Stomach smooth muscle (tissue), 2 donors: ENCODE measurements at regions not wholly inside any gene's neighbourhood (a gene's known extent, or its start where the extent isn't known, plus 50 kb on each side); places are given as distances from the start of the nearest gene placed in this dataset.
"Not testable (repeated sequence)": the region's sequence is repeated elsewhere in the genome, so short reads cannot be mapped to it uniquely, and the experiment has no call there.

Experiments
- H3K27ac ChIP-seq: one replicate; pipeline ENCODE4 v1.7.0; 2013; ENCODE audit warnings: mild to moderate bottlenecking, low read length, inconsistent platforms
- H3K27me3 ChIP-seq, 2 donors: one replicate each; pipeline ENCODE4 v1.7.0; 2013; ENCODE audit warnings: low read length in 2 of 2; ENCODE audit not compliant: insufficient read depth in 2 of 2, control insufficient read depth in 1 of 2
- H3K36me3 ChIP-seq, 2 donors: one replicate each; pipeline ENCODE4 v1.7.0; 2013; ENCODE audit warnings: low read length in 2 of 2; ENCODE audit not compliant: control insufficient read depth in 2 of 2, insufficient read depth in 2 of 2
- H3K4me1 ChIP-seq: one replicate; pipeline ENCODE4 v1.7.0; 2013; ENCODE audit warnings: low read length; ENCODE audit not compliant: control insufficient read depth, insufficient read depth
- H3K4me3 ChIP-seq, 2 donors: one replicate each; pipeline ENCODE4 v1.7.0; 2013; ENCODE audit warnings: low read length in 2 of 2
- H3K9ac ChIP-seq, 2 donors: one replicate each; pipeline ENCODE4 v1.7.0; 2013; ENCODE audit warnings: low read length in 2 of 2, mild to moderate bottlenecking in 1 of 2
- H3K9me3 ChIP-seq, 2 donors: one replicate each; pipeline ENCODE4 v1.7.0; 2013; ENCODE audit warnings: low read length in 2 of 2; ENCODE audit not compliant: control insufficient read depth in 2 of 2
- donor health status: healthy.
- donor health status: Pancreatic carcinoma.

DNA sequence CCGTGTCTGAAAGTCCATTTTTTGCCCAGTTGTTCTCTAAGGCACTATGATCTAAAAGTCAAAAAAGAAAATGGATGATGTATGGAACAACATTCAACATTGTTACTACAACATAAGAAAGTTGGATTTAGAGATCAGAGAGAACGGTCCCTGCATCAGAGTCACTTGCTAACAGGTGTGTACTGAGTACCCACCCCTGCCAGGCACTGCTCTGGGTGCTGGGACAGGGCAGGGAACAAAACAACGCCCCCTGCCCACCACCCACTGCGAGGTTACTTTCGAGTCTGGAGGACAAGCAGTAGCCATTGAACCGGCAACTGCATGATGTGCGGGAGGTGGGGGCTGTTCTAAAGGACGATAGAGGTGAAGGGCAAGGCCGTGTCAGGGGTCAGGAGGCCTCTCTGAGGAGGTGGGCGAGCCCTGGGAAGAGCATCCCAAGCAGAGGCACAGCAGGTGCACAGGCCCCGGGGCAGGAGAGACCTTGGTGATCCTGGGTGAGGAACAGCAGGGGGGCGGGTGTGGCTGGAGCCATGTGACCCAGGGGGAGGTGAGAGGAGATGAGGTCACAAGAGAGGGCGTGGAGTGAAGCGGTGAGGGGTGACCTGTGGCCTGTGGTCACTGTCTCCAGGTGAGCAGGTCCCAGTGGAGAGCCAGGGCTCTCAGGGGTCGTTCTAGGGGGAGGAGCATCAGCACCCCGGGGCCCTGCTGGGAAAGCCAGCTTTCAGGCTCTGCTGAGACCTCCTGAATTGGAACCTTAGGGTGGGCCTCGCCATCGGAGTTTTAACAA lies 197.5 kb upstream of the SULF2 start:
- Histone ChIP-seq H3K27me3 (no peaks in the 10 kb centered on the region), H3K9me3 (no peaks in the 10 kb centered on the region), H3K4me1 (peaks cover 3% of the 10 kb centered on the region), H3K27ac (no peak overlapping the region), H3K36me3 (no peaks in the 10 kb centered on the region), H3K9ac (no peak overlapping the region), H3K4me3 (no peak overlapping the region)

DNA sequence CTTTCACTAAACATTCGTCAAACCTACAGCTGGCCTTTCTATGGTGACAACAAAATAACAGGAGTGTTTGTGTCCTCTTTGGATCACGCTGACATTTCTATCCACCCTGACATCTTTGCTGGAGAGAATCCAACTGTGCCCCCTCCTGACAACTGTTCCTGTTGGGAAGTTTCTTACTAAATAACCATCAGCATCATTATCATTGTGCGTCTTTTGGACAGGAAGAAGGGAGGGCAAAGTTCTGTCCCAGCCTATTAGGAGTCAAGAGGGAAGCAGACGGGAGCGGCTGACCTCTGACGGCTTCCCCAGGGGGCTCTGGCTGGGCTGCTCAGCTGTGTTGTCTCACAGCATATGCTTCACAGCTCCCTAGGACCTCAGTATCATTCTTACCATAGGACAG lies 195.9 kb upstream of the SULF2 start:
- H3K27ac ChIP-seq: no peak overlapping the region
- H3K4me1 ChIP-seq: peaks cover 6% of the 10 kb centered on the region
- H3K9me3 ChIP-seq: no peaks in the 10 kb centered on the region
- H3K4me3 ChIP-seq: no peak overlapping the region
- no peak overlapping the region for H3K9ac ChIP-seq
- H3K27me3 ChIP-seq: no peaks in the 10 kb centered on the region
- no peaks in the 10 kb centered on the region for H3K36me3 ChIP-seq

DNA sequence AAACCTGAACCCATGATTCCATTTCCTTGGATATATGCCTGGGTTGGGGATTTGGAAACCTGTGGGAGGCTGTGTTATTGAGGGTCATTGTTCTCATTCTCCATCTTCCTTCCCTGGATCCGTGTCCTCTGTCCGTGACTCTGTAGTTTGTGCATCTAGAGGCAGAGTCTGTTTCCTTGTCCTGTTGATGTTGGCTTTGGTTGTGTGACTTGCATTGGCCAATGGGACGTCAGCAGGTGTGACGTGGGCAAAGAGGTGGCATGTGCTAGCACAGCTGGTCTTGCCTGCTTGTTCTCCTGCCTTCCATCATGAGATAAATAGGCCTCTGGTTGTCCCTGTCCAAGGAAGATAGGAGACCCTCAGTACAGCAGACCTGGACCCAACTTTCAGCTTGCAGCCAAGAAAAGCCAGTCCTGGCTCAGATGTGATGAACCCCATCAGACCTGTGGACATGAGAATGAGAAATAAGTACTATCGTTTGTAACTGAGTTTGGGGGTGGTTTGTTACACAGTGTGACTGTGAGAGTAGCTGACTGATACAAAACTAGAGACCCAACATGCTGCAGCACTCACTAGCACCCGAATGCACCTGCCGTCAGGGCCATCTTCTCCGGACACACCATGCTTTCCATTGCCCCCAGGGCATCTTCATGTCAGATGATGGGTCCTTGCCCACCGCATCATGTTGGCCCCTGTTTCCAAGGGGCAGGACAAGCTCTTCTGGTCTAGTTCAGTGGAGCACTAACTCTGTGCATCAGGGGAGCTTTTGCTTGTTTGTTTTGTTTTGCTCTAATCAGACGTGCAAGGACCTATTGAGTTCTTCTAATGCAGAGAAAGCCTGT lies 195.3 kb upstream of the SULF2 start:
- H3K27ac ChIP-seq: no peak overlapping the region
- no peaks in the 10 kb centered on the region for H3K9me3 ChIP-seq
- no peak overlapping the region for H3K4me3 ChIP-seq
- no peak overlapping the region for H3K9ac ChIP-seq
- no peaks in the 10 kb centered on the region for H3K27me3 ChIP-seq
- no peaks in the 10 kb centered on the region for H3K36me3 ChIP-seq
- H3K4me1 ChIP-seq: peaks cover 6% of the 10 kb centered on the region

GRCh38 chr20:47979361-47980095 lies 194.2 kb upstream of the SULF2 start:
- not testable (repeated sequence) for H3K36me3 ChIP-seq, H3K4me1 ChIP-seq, H3K9ac ChIP-seq, H3K27ac ChIP-seq, H3K9me3 ChIP-seq, H3K4me3 ChIP-seq, H3K27me3 ChIP-seq

- H3K9me3 ChIP-seq, H3K9ac ChIP-seq, H3K27ac ChIP-seq, H3K27me3 ChIP-seq, H3K4me1 ChIP-seq, H3K36me3 ChIP-seq, H3K4me3 ChIP-seq: not testable (repeated sequence)
Measured at GRCh38 chr20:47978428-47979120, 193.3 kb upstream of the SULF2 start.

DNA sequence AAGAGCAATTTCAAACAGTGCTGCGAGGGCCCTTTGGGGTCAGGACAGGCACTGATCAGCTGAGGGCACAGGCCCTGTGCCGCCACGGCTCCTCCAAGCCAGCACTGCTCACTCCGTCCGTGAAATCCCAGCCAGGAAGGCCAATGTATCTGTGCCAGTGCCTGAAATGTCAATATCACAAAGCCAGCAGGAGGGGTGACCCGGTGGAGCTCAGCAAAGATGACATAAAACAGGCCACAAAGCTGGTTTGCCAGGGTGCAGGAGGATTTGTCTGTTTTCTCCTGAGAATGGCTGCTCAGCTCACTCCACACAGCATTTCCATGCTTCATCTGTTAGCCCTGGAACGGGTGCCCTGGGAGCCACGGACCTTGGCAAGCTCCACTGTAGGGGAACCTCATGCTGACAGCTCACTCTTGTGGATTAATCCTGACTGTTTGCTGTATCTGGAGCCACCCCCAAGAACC lies 192.5 kb upstream of the SULF2 start:
- H3K27ac ChIP-seq: peak overlapping the region; percentile 18

GRCh38 chr20:47977017-47977788 lies 191.9 kb upstream of the SULF2 start:
- not testable (repeated sequence) for H3K4me1 ChIP-seq, H3K27me3 ChIP-seq, H3K9me3 ChIP-seq, H3K36me3 ChIP-seq
- Histone ChIP-seq H3K9ac (peak overlapping the region; percentile 36 to 57), H3K27ac (peak overlapping the region; percentile 18), H3K4me3 (peak overlapping the region in 1 of 2 donors; percentile 31)

More for the DNA sequence above, 192.5 kb upstream of the SULF2 start:
- not testable (repeated sequence) for H3K4me1 ChIP-seq, H3K9me3 ChIP-seq, H3K27me3 ChIP-seq, H3K36me3 ChIP-seq
- Histone ChIP-seq H3K9ac (peak overlapping the region; percentile 36 to 57), H3K4me3 (peak overlapping the region in 1 of 2 donors; percentile 31)

GRCh38 chr20:47974234-47974878 lies 189.1 kb upstream of the SULF2 start:
- Histone ChIP-seq H3K36me3 (no peaks in the 10 kb centered on the region), H3K27me3 (peaks cover 0 to 3% of the 10 kb centered on the region in 2 donors), H3K27ac (no peak overlapping the region)

GRCh38 chr20:47973519-47974233 lies 188.4 kb upstream of the SULF2 start:
- H3K4me1 ChIP-seq: peaks cover 10% of the 10 kb centered on the region
- H3K27ac ChIP-seq: no peak overlapping the region
- no peaks in the 10 kb centered on the region for H3K36me3 ChIP-seq
- no peak overlapping the region for H3K4me3 ChIP-seq
- no peaks in the 10 kb centered on the region for H3K9me3 ChIP-seq
- peaks cover 0 to 5% of the 10 kb centered on the region in 2 donors for H3K27me3 ChIP-seq
- H3K9ac ChIP-seq: no peak overlapping the region

More at GRCh38 chr20:47974234-47974878, 189.1 kb upstream of the SULF2 start:
- no peaks in the 10 kb centered on the region for H3K9me3 ChIP-seq
- peaks cover 10% of the 10 kb centered on the region for H3K4me1 ChIP-seq
- no peak overlapping the region for H3K4me3 ChIP-seq
- H3K9ac ChIP-seq: no peak overlapping the region
